ENCODE measurements at regions not wholly inside any gene's neighbourhood (a gene's known extent, or its start where the extent isn't known, plus 50 kb on each side); places are given as distances from the start of the nearest gene placed in this dataset.

DNA sequence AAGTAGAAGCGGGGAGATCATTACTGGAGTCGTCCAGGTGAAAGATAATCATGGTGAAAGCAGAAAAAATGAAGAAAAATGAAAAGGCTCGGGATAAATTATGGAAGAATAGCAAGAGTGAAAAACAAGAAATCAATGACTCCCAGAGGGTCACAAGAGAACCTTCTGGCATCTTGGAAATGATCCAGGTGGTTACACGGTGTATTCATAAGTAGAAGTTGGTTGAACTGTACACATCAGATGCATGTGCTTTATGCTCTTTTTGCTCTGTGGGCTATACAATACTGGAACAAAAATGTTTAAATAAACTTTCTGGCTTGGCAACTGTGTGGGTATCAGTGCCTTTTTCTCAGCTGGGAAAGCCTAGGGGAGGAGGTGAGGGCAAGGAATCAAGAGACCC is 348.9 kb downstream of the RND3 start:
- no peak for TF ChIP-seq CTCF (IDR thresholded peaks at IDR 0.05)
- no peak for TF ChIP-seq ZFX (IDR thresholded peaks at IDR 0.05; ENCODE audit: borderline replicate concordance)
